CD4-positive, alpha-beta T cell treated with Interleukin-21 for 1 hour (primary cell): ENCODE measurements at regions not wholly inside any gene's neighbourhood (a gene's known extent, or its start where the extent isn't known, plus 50 kb on each side); places are given as distances from the start of the nearest gene placed in this dataset.
"Not testable (repeated sequence)": the region's sequence is repeated elsewhere in the genome, so short reads cannot be mapped to it uniquely, and the experiment has no call there.

Experiments
- DNase-seq: peaks from one replicate; pipeline ENCODE4 v3.0.0-alpha.2; 2020

GRCh38 chr2:234898534-234899053 lies 53.2 kb upstream of the SH3BP4 start:
- no peak for DNase-seq

GRCh38 chr2:234888442-234888841 lies 63.4 kb upstream of the SH3BP4 start:
- DNase-seq: not testable (repeated sequence)

- DNase-seq: no peak
Observed at GRCh38 chr2:234887195-234887594, 64.6 kb upstream of the SH3BP4 start.

- no peak for DNase-seq
Observed at GRCh38 chr2:234885886-234886285, 65.9 kb upstream of the SH3BP4 start.

- no peak for DNase-seq
Observed at GRCh38 chr2:234885118-234885517, 66.7 kb upstream of the SH3BP4 start.

GRCh38 chr2:234884591-234884990 lies 67.2 kb upstream of the SH3BP4 start:
- DNase-seq: no peak

GRCh38 chr2:234881413-234882241 lies 70.2 kb upstream of the SH3BP4 start:
- DNase-seq: peak; percentile 30

GRCh38 chr2:234880551-234881211 lies 71.1 kb upstream of the SH3BP4 start:
- no peak for DNase-seq

GRCh38 chr2:234879671-234880455 lies 72.0 kb upstream of the SH3BP4 start:
- DNase-seq: no peak

- not testable (repeated sequence) for DNase-seq
Observed at GRCh38 chr2:234876621-234877020, 75.2 kb upstream of the SH3BP4 start.

GRCh38 chr2:234874347-234875046 lies 77.3 kb upstream of the SH3BP4 start:
- no peak for DNase-seq

- DNase-seq: no peak
Observed at GRCh38 chr2:234873828-234874173, 78.0 kb upstream of the SH3BP4 start.

- no peak for DNase-seq
Observed at GRCh38 chr2:234873103-234873827, 78.6 kb upstream of the SH3BP4 start.

- DNase-seq: no peak
Observed at GRCh38 chr2:234869969-234870368, 81.8 kb upstream of the SH3BP4 start.

GRCh38 chr2:234869164-234869563 lies 82.7 kb upstream of the SH3BP4 start:
- DNase-seq: no peak

GRCh38 chr2:234867882-234868285 lies 83.9 kb upstream of the SH3BP4 start:
- no peak for DNase-seq

GRCh38 chr2:234865586-234865985 lies 86.2 kb upstream of the SH3BP4 start:
- DNase-seq: no peak

GRCh38 chr2:234865040-234865439 lies 86.8 kb upstream of the SH3BP4 start:
- DNase-seq: no peak

- DNase-seq: no peak
Observed at GRCh38 chr2:234864506-234864905, 87.3 kb upstream of the SH3BP4 start.

GRCh38 chr2:234863043-234863934 lies 88.5 kb upstream of the SH3BP4 start:
- DNase-seq: no peak
